NT2/D1 (cell line): ENCODE measurements at regions not wholly inside any gene's neighbourhood (a gene's known extent, or its start where the extent isn't known, plus 50 kb on each side); places are given as distances from the start of the nearest gene placed in this dataset.

Experiments used
- DNase-seq: peaks from one replicate; pipeline ENCODE4 v3.0.0-alpha.2; 2011; ENCODE audit warnings: low read depth, low spot score
- H3K27me3 ChIP-seq: 2 replicates; pipeline ENCODE4 v1.6.0; 2011; ENCODE audit warnings: mild to moderate bottlenecking; ENCODE audit not compliant: insufficient read length, insufficient read depth
- H3K36me3 ChIP-seq: 2 replicates; pipeline ENCODE4 v1.6.1; 2011; ENCODE audit warnings: mild to moderate bottlenecking, low read length, mixed read lengths; ENCODE audit not compliant: insufficient read depth, insufficient read length
- H3K4me1 ChIP-seq: 2 replicates; pipeline ENCODE4 v1.5.1; 2011; ENCODE audit not compliant: insufficient read depth, insufficient read length
- H3K4me3 ChIP-seq: 2 replicates; pipeline ENCODE4 v1.5.1; 2011; ENCODE audit warnings: low read depth; ENCODE audit not compliant: insufficient read length
- H3K9ac ChIP-seq: 2 replicates; pipeline ENCODE4 v1.6.0; 2011; ENCODE audit warnings: low read depth; ENCODE audit not compliant: insufficient read length
- H3K9me3 ChIP-seq: 2 replicates; pipeline ENCODE4 v1.5.1; 2011; ENCODE audit warnings: mild to moderate bottlenecking, low read length; ENCODE audit not compliant: insufficient read depth
- SUZ12 ChIP-seq: IDR thresholded peaks from 2 replicates; pipeline ENCODE4 v1.6.1; 2011; ENCODE audit not compliant: insufficient read length, insufficient read depth; ENCODE audit errors: extremely low read depth
- YY1 ChIP-seq: IDR thresholded peaks from 2 replicates; pipeline ENCODE4 v1.6.1; 2011; ENCODE audit not compliant: insufficient read length, insufficient read depth
- ZNF274 ChIP-seq: IDR thresholded peaks from 2 replicates; pipeline ENCODE4 v1.6.1; 2011; ENCODE audit warnings: mild to moderate bottlenecking, low read depth, low read length

DNA sequence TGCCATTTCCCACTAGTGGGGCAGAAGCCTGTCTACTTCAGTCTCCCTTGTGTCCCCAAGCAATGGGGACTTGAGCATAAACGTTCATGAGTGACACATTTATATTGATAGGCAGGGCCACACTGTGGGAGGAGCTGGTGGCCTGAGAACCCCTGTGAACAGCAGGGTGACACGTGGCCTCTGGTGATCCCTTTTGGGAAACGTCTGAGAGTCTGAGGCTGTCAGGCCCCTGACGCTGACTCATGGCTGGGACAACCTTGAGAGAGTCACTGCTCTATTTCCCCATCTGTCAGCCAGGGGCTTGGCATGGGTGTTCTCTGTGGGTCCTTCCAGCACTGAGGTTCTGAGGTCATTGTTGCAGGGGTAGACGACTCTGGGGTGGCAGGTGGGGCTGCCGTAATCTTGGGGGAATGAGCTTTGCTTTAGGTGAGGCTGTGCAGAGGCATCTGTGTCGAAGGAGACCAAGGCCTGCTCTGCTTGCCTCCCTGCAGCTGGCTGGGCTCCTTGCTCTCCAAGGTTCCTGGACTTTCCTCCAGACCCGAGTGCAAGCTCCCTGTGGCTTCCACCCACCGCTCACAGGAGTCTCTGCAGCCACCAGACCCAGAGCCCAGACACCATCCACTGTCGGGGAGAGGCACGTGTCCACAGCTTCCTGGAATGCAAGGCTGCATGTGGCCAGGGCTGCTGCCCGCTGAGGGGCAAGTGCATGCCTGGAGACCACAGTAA, 54.7 kb downstream of the SMIM38 start:
- Histone ChIP-seq H3K9me3 (peaks cover 7% of the 10 kb centered on the region; the same call in 1 of the 2 replicates), H3K4me3 (no peak overlapping the region), H3K4me1 (peaks cover 3% of the 10 kb centered on the region), H3K9ac (no peak overlapping the region), H3K36me3 (no peaks in the 10 kb centered on the region), H3K27me3 (peaks cover 4% of the 10 kb centered on the region)
- no peak for DNase-seq
- TF ChIP-seq YY1: no peak
- no peak for TF ChIP-seq ZNF274
- no peak for TF ChIP-seq SUZ12

DNA sequence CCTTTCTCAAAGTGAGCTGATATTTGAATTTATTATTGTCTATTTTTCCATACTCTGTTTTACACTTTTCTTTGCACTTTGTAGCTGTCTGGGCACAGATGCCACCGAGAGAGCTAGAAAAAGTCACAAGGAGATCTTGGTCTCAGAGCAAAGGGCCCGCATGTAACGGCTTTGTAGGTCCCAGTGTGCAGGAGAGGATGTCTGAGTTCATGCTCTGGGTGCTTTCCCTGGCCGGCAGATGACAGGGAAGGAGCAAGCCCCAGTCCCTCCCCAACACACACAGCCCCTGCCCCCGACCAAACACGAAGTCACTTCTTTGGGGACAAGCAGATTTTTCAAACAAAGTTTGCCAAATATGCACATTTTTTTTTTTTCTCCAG, 55.8 kb downstream of the SMIM38 start:
- DNase-seq: no peak
- TF ChIP-seq ZNF274 (no peak), SUZ12 (no peak), YY1 (no peak)
- Histone ChIP-seq H3K9ac (peak overlapping the region; percentile 21), H3K4me1 (peaks cover 3% of the 10 kb centered on the region), H3K27me3 (peaks cover 4% of the 10 kb centered on the region), H3K36me3 (no peaks in the 10 kb centered on the region), H3K4me3 (no peak overlapping the region), H3K9me3 (peaks cover 7% of the 10 kb centered on the region; the same call in 1 of the 2 replicates)

DNA sequence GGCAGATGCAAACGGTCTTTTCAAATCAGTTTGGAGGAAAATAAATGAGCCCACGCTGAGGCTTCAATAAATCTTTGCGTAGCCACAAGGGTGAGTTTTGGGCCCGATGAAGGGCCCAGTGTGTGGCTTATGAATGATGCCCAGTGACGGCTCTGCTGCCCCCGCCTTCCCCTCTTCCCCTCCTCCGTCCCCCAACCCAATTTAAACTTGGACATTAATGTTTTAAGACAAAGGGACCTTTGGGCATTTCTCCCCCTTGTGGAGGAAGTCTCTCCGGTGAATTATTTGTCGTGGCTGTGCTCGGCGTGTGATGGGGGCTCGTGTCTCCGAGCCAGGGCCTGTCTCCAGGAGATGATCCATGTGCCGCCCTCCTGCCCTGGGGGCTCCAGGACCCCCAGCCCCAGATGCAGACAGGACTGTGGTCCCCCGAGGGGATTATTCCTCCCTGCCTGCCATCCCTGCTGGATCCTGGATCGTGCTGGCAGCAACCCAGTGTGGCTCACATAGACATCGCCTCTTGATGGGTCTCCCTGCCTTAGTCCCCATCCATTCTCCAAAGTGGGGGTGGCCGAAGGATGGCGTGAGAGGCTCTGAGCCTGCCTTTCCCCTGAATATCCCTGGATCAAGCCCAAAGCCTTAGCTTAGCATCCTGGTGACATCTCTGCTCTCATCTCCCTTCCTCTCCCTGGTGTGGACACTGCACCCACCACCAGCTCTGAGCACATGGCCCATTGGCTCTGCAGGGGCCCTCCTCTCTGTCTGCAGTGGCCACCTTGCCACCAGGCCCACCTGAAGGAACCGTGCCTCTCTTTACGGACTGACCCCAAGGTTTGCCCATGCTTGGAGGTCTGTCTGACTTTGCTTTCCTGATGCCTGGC, 56.4 kb downstream of the SMIM38 start:
- TF ChIP-seq YY1 (no peak), SUZ12 (no peak)

DNA sequence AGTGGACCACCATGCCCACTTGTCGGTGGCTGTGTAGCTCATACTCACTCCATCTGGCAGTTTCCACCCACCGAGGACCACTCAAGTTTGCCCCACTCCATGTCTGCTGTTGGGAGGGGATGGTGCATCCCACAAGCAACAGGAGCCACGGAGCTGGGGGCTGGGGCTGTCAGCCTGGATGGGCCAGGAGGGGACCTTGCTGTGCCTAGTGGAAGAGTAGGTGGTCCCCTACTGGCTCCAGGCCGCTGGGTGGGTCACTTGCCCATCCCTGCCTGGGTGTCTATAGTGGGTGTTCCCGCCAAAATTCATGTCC, 57.0 kb downstream of the SMIM38 start:
- Histone ChIP-seq H3K9me3 (peaks cover 7% of the 10 kb centered on the region; the same call in 1 of the 2 replicates), H3K9ac (no peak overlapping the region), H3K4me3 (no peak overlapping the region), H3K27me3 (peaks cover 4% of the 10 kb centered on the region), H3K4me1 (peaks cover 3% of the 10 kb centered on the region), H3K36me3 (no peaks in the 10 kb centered on the region)
- no peak for TF ChIP-seq SUZ12
- TF ChIP-seq YY1: no peak
- TF ChIP-seq ZNF274: no peak
- no peak for DNase-seq

More for the DNA sequence above, 56.4 kb downstream of the SMIM38 start:
- Histone ChIP-seq H3K9ac (no peak overlapping the region), H3K4me3 (no peak overlapping the region), H3K36me3 (no peaks in the 10 kb centered on the region), H3K4me1 (peaks cover 3% of the 10 kb centered on the region), H3K27me3 (peaks cover 4% of the 10 kb centered on the region), H3K9me3 (peaks cover 7% of the 10 kb centered on the region; the same call in 1 of the 2 replicates)
- no peak for DNase-seq

DNA sequence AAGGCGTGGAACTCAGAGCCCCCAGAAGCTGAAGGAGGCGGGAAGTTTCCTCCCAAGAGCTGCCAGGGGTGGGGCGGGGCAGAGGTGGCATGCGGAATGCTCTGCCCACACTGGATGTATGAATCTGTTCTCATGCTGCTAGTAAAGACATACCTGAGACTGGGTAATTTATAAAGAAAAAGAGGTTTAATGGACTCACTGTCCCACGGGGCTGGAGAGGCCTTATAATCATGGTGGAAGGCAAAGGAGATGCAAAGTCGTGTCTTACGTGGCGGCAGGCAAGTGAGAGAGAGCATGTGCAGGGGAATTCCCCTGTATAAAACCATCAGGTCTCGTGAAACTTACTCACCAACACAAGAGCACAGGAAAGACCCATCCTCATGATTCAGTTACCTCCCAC, 57.6 kb downstream of the SMIM38 start:
- Histone ChIP-seq H3K4me1 (peaks cover 3% of the 10 kb centered on the region), H3K9me3 (peaks cover 5% of the 10 kb centered on the region; the same call in 1 of the 2 replicates), H3K9ac (no peak overlapping the region), H3K27me3 (peaks cover 4% of the 10 kb centered on the region), H3K36me3 (no peaks in the 10 kb centered on the region), H3K4me3 (no peak overlapping the region)
- TF ChIP-seq SUZ12 (no peak), ZNF274 (no peak), YY1 (no peak)
- no peak for DNase-seq

DNA sequence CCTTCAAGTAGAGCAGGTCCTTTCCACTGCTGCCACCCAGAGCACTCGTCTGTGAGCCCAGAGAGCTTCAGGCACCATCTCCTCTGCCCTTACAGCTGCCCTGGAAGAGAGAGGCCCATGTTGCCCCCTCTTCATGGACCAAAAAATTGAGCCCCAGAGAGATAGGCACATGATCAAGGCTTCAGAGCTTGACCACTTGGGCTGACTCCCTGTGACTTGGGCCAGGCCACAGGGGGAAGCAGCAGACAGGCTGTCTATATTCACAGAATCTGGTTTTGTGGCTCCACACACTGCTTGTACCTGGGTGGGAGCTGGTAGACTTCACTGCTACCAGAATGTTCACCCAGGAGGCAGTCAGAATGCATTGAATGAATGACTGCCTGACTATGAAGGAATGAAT, 58.2 kb downstream of the SMIM38 start:
- TF ChIP-seq ZNF274 (no peak), YY1 (no peak), SUZ12 (no peak)
- Histone ChIP-seq H3K9ac (no peak overlapping the region), H3K36me3 (no peaks in the 10 kb centered on the region), H3K9me3 (no peaks in the 10 kb centered on the region), H3K4me1 (peaks cover 3% of the 10 kb centered on the region), H3K27me3 (peaks cover 4% of the 10 kb centered on the region), H3K4me3 (no peak overlapping the region)
- DNase-seq: no peak

DNA sequence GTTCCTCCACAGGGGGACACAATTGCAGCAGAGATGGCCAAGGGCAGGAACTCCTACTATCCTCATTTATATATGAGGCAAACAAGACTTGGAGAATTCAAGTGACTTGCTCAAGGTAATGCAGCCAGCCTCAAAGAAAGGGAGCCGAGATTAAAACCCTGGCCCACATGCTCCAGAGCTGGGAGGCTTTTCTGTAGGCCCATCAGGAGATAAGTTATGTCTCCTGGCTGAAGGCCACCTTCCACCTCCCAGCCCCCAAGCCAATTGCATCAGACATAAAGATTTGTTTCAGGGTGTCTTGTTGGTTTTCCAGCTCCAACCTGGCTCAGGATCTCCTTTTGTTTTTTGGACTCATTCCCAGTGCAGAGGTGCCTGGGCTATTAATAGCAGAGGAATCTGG, 59.5 kb downstream of the SMIM38 start:
- peaks cover 3% of the 10 kb centered on the region for H3K4me1 ChIP-seq
- H3K36me3 ChIP-seq: no peaks in the 10 kb centered on the region
- no peak overlapping the region for H3K9ac ChIP-seq
- H3K27me3 ChIP-seq: peaks cover 4% of the 10 kb centered on the region
- no peak for DNase-seq
- H3K9me3 ChIP-seq: no peaks in the 10 kb centered on the region
- TF ChIP-seq SUZ12 (no peak), ZNF274 (no peak), YY1 (no peak)
- no peak overlapping the region for H3K4me3 ChIP-seq
